ENCODE measurements at regions not wholly inside any gene's neighbourhood (a gene's known extent, or its start where the extent isn't known, plus 50 kb on each side); places are given as distances from the start of the nearest gene placed in this dataset.

GRCh38 chr10:107451047-107451446 lies 286.5 kb upstream of the SORCS1 start:
- TF ChIP-seq ESRRA (IDR thresholded peaks at IDR 0.05; ENCODE audit: borderline replicate concordance, low read length) (no peak), MYC (IDR thresholded peaks at IDR 0.05; ENCODE audit: borderline replicate concordance, low read length) (no peak), POLR2A (IDR thresholded peaks at IDR 0.05; ENCODE audit: low read length) (no peak), CTCF (IDR thresholded peaks at IDR 0.05) (no peak), KDM5A (IDR thresholded peaks at IDR 0.05) (no peak), MAFK (IDR thresholded peaks at IDR 0.05; ENCODE audit: partially characterized antibody) (no peak), EP300 (IDR thresholded peaks at IDR 0.05) (no peak), NFE2L2 (conservative IDR thresholded peaks at IDR 0.05; ENCODE audit: low read length) (no peak), EHF (CRISPR knock-in tag; IDR thresholded peaks at IDR 0.05) (no peak), USF2 (IDR thresholded peaks at IDR 0.05) (no peak), MAZ (IDR thresholded peaks at IDR 0.05; ENCODE audit: borderline replicate concordance, low read depth, low read length) (no peak), ZNF302 (CRISPR knock-in tag; IDR thresholded peaks at IDR 0.05) (no peak), JUN (IDR thresholded peaks at IDR 0.05) (no peak), ZSCAN20 (CRISPR knock-in tag; IDR thresholded peaks at IDR 0.05) (no peak)
